CD4-positive, alpha-beta T cell (primary cell): ENCODE measurements at regions not wholly inside any gene's neighbourhood (a gene's known extent, or its start where the extent isn't known, plus 50 kb on each side); places are given as distances from the start of the nearest gene placed in this dataset.
"Not testable (repeated sequence)": the region's sequence is repeated elsewhere in the genome, so short reads cannot be mapped to it uniquely, and the experiment has no call there.

Source experiments
- ATAC-seq: fragments of 200-7000 bp; cut with Tn5 transposase; one replicate; pipeline ENCODE4 v1.10.0; 2022; ENCODE audit warnings: mild to moderate bottlenecking; ENCODE audit not compliant: poor library complexity
- CTCF ChIA-PET: fragments of 350-600 bp; sonication (Branson Sonifier 250); formaldehyde crosslinking; loops from one replicate; lab custom pipeline; 2021; ENCODE audit warnings: antibody characterized with exemption, inconsistent platforms; lab: Charles Lee
- POLR2A ChIA-PET: fragments of 350-600 bp; sonication (Branson Sonifier 250); formaldehyde crosslinking; loops from one replicate; lab custom pipeline; 2021; ENCODE audit warnings: antibody characterized with exemption, inconsistent platforms; lab: Charles Lee
- DNase-seq, 14 experiments: peaks; one replicate each; pipeline ENCODE4 v3.0.0-alpha.2; 2013 to 2020; ENCODE audit warnings: mixed read lengths in 2 of 14
- H3K27ac ChIP-seq, 2 donors: one replicate each; pipeline versions ENCODE4 v1.5.1 to v1.7.0; 2013; ENCODE audit warnings: low read length in 2 of 2, low read depth in 1 of 2, mild to moderate bottlenecking in 1 of 2
- H3K27me3 ChIP-seq, 2 experiments: 1 replicate in 1 of 2; 2 replicates in 1 of 2; pipeline versions ENCODE4 v1.6.1 to v1.7.0; 2013; ENCODE audit warnings: low read length in 2 of 2, control low read depth in 1 of 2, mild to moderate bottlenecking in 1 of 2, moderate library complexity in 1 of 2; ENCODE audit not compliant: insufficient read depth in 2 of 2, control insufficient read depth in 1 of 2
- H3K36me3 ChIP-seq: one replicate; pipeline ENCODE4 v1.6.1; 2013; ENCODE audit warnings: low read length, control low read depth; ENCODE audit not compliant: insufficient read depth
- H3K4me1 ChIP-seq: one replicate; pipeline ENCODE4 v1.6.1; 2013; ENCODE audit warnings: low read length, control low read depth; ENCODE audit not compliant: insufficient read depth
- H3K4me3 ChIP-seq: one replicate; pipeline ENCODE4 v1.5.1; 2013; ENCODE audit warnings: mild to moderate bottlenecking, low read length, moderate library complexity
- H3K9me3 ChIP-seq, 2 experiments: 1 replicate in 1 of 2; 2 replicates in 1 of 2; pipeline versions ENCODE4 v1.6.1 to v1.7.0; 2013; ENCODE audit warnings: low read length in 2 of 2, mild to moderate bottlenecking in 2 of 2, control low read depth in 1 of 2, moderate library complexity in 1 of 2; ENCODE audit not compliant: control insufficient read depth in 1 of 2, insufficient read depth in 1 of 2
- H3K27ac Mint-ChIP-seq: one replicate; pipeline ENCODE4 v1.8.0; 2020; ENCODE audit warnings: mixed read lengths
- H3K27me3 Mint-ChIP-seq: one replicate; pipeline ENCODE4 v1.8.0; 2021; ENCODE audit warnings: mixed read lengths
- H3K36me3 Mint-ChIP-seq: one replicate; pipeline ENCODE4 v1.8.0; 2021; ENCODE audit warnings: low read depth, mixed read lengths
- H3K4me1 Mint-ChIP-seq: one replicate; pipeline ENCODE4 v1.8.0; 2021; ENCODE audit warnings: low read depth, mixed read lengths
- H3K4me3 Mint-ChIP-seq: one replicate; pipeline ENCODE4 v1.8.0; 2020; ENCODE audit warnings: mild to moderate bottlenecking, mixed read lengths
- H3K9me3 Mint-ChIP-seq: one replicate; pipeline ENCODE4 v1.8.0; 2020; ENCODE audit warnings: mixed read lengths
- CTCF ChIP-seq: fragments of 200-600 bp; IDR thresholded peaks from one replicate; pipeline ENCODE4 v1.8.0; 2022; ENCODE audit warnings: antibody characterized with exemption, mild to moderate bottlenecking
- intact Hi-C, 2 experiments: fragments of 100-400 bp; cut with DNase I in 1 of 2; cut with micrococcal nuclease in 1 of 2; formaldehyde crosslinking; loops; one replicate each; pipeline versions ENCODE4 v1.15.1 to v1.9.0; 2023 to 2025; cut with DNase I, micrococcal nuclease

- no peaks in the 10 kb centered on the region for H3K9me3 Mint-ChIP-seq
- no peak overlapping the region for H3K4me3 Mint-ChIP-seq
- H3K4me3 ChIP-seq = no peak overlapping the region
- H3K4me1 ChIP-seq = no peaks in the 10 kb centered on the region
- H3K27ac ChIP-seq = no peak overlapping the region
- H3K9me3 ChIP-seq = no peaks in the 10 kb centered on the region
- no peaks in the 10 kb centered on the region for H3K36me3 Mint-ChIP-seq
- intact Hi-C loops = no loop called here
- H3K27me3 ChIP-seq = peaks cover 0 to 3% of the 10 kb centered on the region in 2 experiments
- no peaks in the 10 kb centered on the region for H3K4me1 Mint-ChIP-seq
- ChIA-PET POLR2A (no interaction called here), CTCF (no interaction called here)
- DNase-seq = no peak
- no peak for ATAC-seq
- H3K36me3 ChIP-seq = no peaks in the 10 kb centered on the region
- peaks cover 37% of the 10 kb centered on the region for H3K27me3 Mint-ChIP-seq
- no peak for TF ChIP-seq CTCF
- no peak overlapping the region for H3K27ac Mint-ChIP-seq
Observed at GRCh38 chr6:16995511-16996250, 106.2 kb upstream of the STMND1 start.

- CTCF ChIA-PET = interaction anchor here (1.2 kb wide), 1 partner anchor 13 kb away, joined by 3 read pairs; no protein-coding TSS in a partner anchor
- DNase-seq (no peak), ATAC-seq (no peak)
- Mint-ChIP-seq H3K27ac (no peak overlapping the region), H3K27me3 (peaks cover 25% of the 10 kb centered on the region), H3K36me3 (no peaks in the 10 kb centered on the region), H3K4me1 (no peaks in the 10 kb centered on the region), H3K9me3 (peaks cover 3% of the 10 kb centered on the region), H3K4me3 (no peak overlapping the region)
- Histone ChIP-seq H3K36me3 (no peaks in the 10 kb centered on the region), H3K9me3 (peaks cover 0 to 7% of the 10 kb centered on the region in 2 experiments), H3K4me3 (no peak overlapping the region), H3K27me3 (peaks cover 0 to 5% of the 10 kb centered on the region in 2 experiments), H3K27ac (no peak overlapping the region), H3K4me1 (no peaks in the 10 kb centered on the region)
- intact Hi-C loops = no loop called here
- TF ChIP-seq CTCF = no peak
- POLR2A ChIA-PET = no interaction called here
Observed at GRCh38 chr6:16993396-16993795, 108.5 kb upstream of the STMND1 start.

- peaks cover 0 to 9% of the 10 kb centered on the region in 2 experiments for H3K9me3 ChIP-seq
- H3K4me3 Mint-ChIP-seq = no peak overlapping the region
- DNase-seq = no peak
- H3K4me1 ChIP-seq = no peaks in the 10 kb centered on the region
- H3K27ac ChIP-seq = no peak overlapping the region
- TF ChIP-seq CTCF = no peak
- H3K4me1 Mint-ChIP-seq = no peaks in the 10 kb centered on the region
- peaks cover 19% of the 10 kb centered on the region for H3K27me3 Mint-ChIP-seq
- H3K27me3 ChIP-seq = peaks cover 0 to 6% of the 10 kb centered on the region in 2 experiments
- no peaks in the 10 kb centered on the region for H3K36me3 ChIP-seq
- no peak overlapping the region for H3K4me3 ChIP-seq
- no peak for ATAC-seq
- intact Hi-C loops = no loop called here
- POLR2A ChIA-PET = no interaction called here
- CTCF ChIA-PET = interaction anchor here (0.6 to 1.2 kb wide), 2 partner anchors 14 to 1284 kb away, joined by 3 read pairs; no protein-coding TSS in a partner anchor
- H3K27ac Mint-ChIP-seq = no peak overlapping the region
- no peaks in the 10 kb centered on the region for H3K36me3 Mint-ChIP-seq
- H3K9me3 Mint-ChIP-seq = peaks cover 3% of the 10 kb centered on the region
Observed at GRCh38 chr6:16991981-16992629, 109.7 kb upstream of the STMND1 start.

GRCh38 chr6:16989976-16990375 lies 111.9 kb upstream of the STMND1 start:
- H3K4me1 ChIP-seq, CTCF ChIA-PET, POLR2A ChIA-PET, intact Hi-C loops, DNase-seq, ATAC-seq, H3K36me3 Mint-ChIP-seq, H3K4me1 Mint-ChIP-seq, H3K4me3 Mint-ChIP-seq, H3K27me3 ChIP-seq, H3K36me3 ChIP-seq, H3K27ac ChIP-seq, H3K4me3 ChIP-seq, H3K27ac Mint-ChIP-seq, H3K9me3 Mint-ChIP-seq: not testable (repeated sequence)
- H3K27me3 Mint-ChIP-seq = peaks cover 23% of the 10 kb centered on the region
- H3K9me3 ChIP-seq = peaks cover 0 to 14% of the 10 kb centered on the region in 2 experiments
